MCF 10A (cell line): ENCODE measurements at regions not wholly inside any gene's neighbourhood (a gene's known extent, or its start where the extent isn't known, plus 50 kb on each side); places are given as distances from the start of the nearest gene placed in this dataset.
"Not testable (repeated sequence)": the region's sequence is repeated elsewhere in the genome, so short reads cannot be mapped to it uniquely, and the experiment has no call there.

Source experiments
- BruUV-seq: library from RNA; stranded (reverse); fragments of 400-500 nt; replicated peaks from 2 replicates; lab custom pipeline; 2021; lab: Mats Ljungman, UMichigan
- CTCF ChIA-PET: fragments of 300-600 bp; sonication (Branson Sonifier 250); formaldehyde crosslinking; extraction: SDS; loops from one replicate; lab custom pipeline; 2021; ENCODE audit warnings: antibody characterized with exemption, inconsistent platforms; lab: Yijun Ruan, JAX
- POLR2A ChIA-PET: fragments of 300-600, 350-650 bp; sonication (Branson Sonifier 250); formaldehyde crosslinking; extraction: SDS; loops from one replicate; lab custom pipeline; 2020; ENCODE audit warnings: antibody characterized with exemption, inconsistent platforms; lab: Yijun Ruan, JAX
- DNase-seq: peaks from one replicate; pipeline ENCODE4 v3.0.0-alpha.2; 2018; ENCODE audit not compliant: unreplicated experiment
- H3K27ac Mint-ChIP-seq: one replicate; pipeline ENCODE4 v1.8.0; 2022; ENCODE audit warnings: mild to moderate bottlenecking, low read depth, mixed read lengths; ENCODE audit not compliant: unreplicated experiment
- H3K27me3 Mint-ChIP-seq: one replicate; pipeline ENCODE4 v1.8.0; 2022; ENCODE audit warnings: mixed read lengths; ENCODE audit not compliant: insufficient read depth, unreplicated experiment
- H3K36me3 Mint-ChIP-seq: one replicate; pipeline ENCODE4 v1.8.0; 2022; ENCODE audit warnings: mild to moderate bottlenecking, moderate library complexity, mixed read lengths; ENCODE audit not compliant: insufficient read depth, unreplicated experiment
- H3K4me1 Mint-ChIP-seq: one replicate; pipeline ENCODE4 v1.8.0; 2022; ENCODE audit warnings: mixed read lengths; ENCODE audit not compliant: insufficient read depth, unreplicated experiment
- H3K4me3 Mint-ChIP-seq: one replicate; pipeline ENCODE4 v1.8.0; 2022; ENCODE audit warnings: mild to moderate bottlenecking, moderate library complexity, mixed read lengths; ENCODE audit not compliant: unreplicated experiment
- H3K9me3 Mint-ChIP-seq: one replicate; pipeline ENCODE4 v1.8.0; 2022; ENCODE audit warnings: mixed read lengths; ENCODE audit not compliant: unreplicated experiment
- intact Hi-C: fragments of 100-400 bp; cut with micrococcal nuclease; formaldehyde crosslinking; loops from 2 replicates; pipeline ENCODE4 v1.14.1; 2022

DNA sequence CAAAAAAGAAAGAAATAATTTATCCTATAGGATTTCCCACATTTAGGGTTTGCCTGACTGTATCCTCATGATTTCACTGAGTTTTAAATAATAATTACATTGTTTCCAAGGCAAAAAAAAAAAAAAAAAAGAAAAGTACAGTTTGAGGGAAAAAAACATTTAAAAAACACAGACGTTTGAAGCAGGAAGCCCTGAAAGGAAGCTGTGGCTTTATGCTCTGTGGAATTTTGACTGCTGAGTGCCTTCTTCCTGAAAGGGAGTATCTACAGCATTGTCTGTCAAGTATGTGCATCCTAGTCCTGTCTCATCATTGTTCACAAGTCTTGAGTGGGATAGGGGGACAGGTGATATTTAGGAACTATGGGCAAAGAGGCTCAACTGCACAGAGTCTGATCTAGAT lies 493.3 kb downstream of the RPIA start:
- H3K36me3 Mint-ChIP-seq, CTCF ChIA-PET, BruUV-seq, POLR2A ChIA-PET, intact Hi-C loops, H3K4me3 Mint-ChIP-seq, H3K4me1 Mint-ChIP-seq, DNase-seq, H3K9me3 Mint-ChIP-seq, H3K27ac Mint-ChIP-seq: not testable (repeated sequence)
- peaks cover 22% of the 10 kb centered on the region for H3K27me3 Mint-ChIP-seq

- intact Hi-C loops, DNase-seq, BruUV-seq, H3K9me3 Mint-ChIP-seq, H3K4me1 Mint-ChIP-seq, POLR2A ChIA-PET, H3K4me3 Mint-ChIP-seq, H3K36me3 Mint-ChIP-seq, H3K27ac Mint-ChIP-seq, CTCF ChIA-PET: not testable (repeated sequence)
- H3K27me3 Mint-ChIP-seq = peaks cover 41% of the 10 kb centered on the region
These were observed 504.3 kb downstream of the RPIA start for GRCh38 chr2:89195636-89196251.

DNA sequence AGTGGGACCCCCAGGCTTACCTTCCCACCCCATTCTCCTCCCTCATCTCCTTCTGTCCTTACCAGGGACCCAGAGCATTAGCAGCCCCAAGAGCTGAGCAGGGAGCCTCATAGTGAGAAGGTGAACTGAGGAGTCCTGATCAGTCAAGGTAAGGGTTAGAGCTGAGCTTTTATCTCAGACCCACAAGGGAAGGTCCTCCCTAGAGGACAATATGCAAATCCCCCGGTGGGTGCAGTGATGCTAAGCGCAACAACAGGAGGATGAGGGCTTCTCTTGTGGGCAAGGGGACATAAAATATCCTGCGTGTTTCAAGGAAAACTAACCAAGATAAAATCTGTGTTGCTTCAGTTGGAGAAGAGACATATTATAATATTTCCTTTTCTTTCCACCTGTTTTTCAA lies 505.2 kb downstream of the RPIA start:
- H3K4me1 Mint-ChIP-seq, BruUV-seq, H3K36me3 Mint-ChIP-seq, POLR2A ChIA-PET, H3K27ac Mint-ChIP-seq, CTCF ChIA-PET, H3K4me3 Mint-ChIP-seq, H3K9me3 Mint-ChIP-seq, DNase-seq, intact Hi-C loops: not testable (repeated sequence)
- H3K27me3 Mint-ChIP-seq = peaks cover 50% of the 10 kb centered on the region

DNA sequence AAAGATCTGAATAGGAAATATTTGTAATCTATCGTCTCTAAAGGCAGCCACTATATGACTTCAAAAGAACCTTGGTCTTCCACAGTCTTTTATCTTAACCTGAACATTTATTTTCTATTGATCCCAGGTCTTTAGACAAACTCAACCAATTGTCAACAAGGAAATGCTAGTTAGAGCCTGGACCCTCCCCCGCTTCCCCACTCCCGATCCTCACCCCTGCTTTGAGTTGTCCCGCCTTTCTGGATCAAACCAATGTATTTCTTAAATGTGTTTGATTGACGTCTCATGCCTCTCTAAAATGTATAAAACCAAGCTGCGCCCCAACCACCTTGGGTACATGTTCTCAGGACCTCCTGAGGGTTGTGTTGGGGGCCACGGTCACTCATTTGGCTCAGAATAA lies 506.6 kb downstream of the RPIA start:
- CTCF ChIA-PET, H3K4me1 Mint-ChIP-seq, H3K27ac Mint-ChIP-seq, H3K4me3 Mint-ChIP-seq, DNase-seq, intact Hi-C loops, BruUV-seq, H3K36me3 Mint-ChIP-seq, H3K9me3 Mint-ChIP-seq, POLR2A ChIA-PET: not testable (repeated sequence)
- H3K27me3 Mint-ChIP-seq = peaks cover 59% of the 10 kb centered on the region

GRCh38 chr2:89199453-89200246 lies 508.2 kb downstream of the RPIA start:
- H3K9me3 Mint-ChIP-seq, DNase-seq, intact Hi-C loops, POLR2A ChIA-PET, H3K4me1 Mint-ChIP-seq, BruUV-seq, H3K36me3 Mint-ChIP-seq, H3K4me3 Mint-ChIP-seq, H3K27ac Mint-ChIP-seq: not testable (repeated sequence)
- CTCF ChIA-PET = interaction anchor here (0.6 kb wide), 1 partner anchor 462 kb away, joined by 4 read pairs; no protein-coding TSS in a partner anchor
- peaks cover 59% of the 10 kb centered on the region for H3K27me3 Mint-ChIP-seq

- H3K27ac Mint-ChIP-seq, POLR2A ChIA-PET, intact Hi-C loops, H3K4me3 Mint-ChIP-seq, H3K9me3 Mint-ChIP-seq, H3K4me1 Mint-ChIP-seq, H3K36me3 Mint-ChIP-seq, BruUV-seq, DNase-seq: not testable (repeated sequence)
- CTCF ChIA-PET = interaction anchor here (0.6 kb wide), 1 partner anchor 462 kb away, joined by 4 read pairs; no protein-coding TSS in a partner anchor
- peaks cover 59% of the 10 kb centered on the region for H3K27me3 Mint-ChIP-seq
These were observed 508.7 kb downstream of the RPIA start for GRCh38 chr2:89200247-89200527.

- CTCF ChIA-PET, H3K27ac Mint-ChIP-seq, BruUV-seq, H3K4me3 Mint-ChIP-seq, DNase-seq, POLR2A ChIA-PET, intact Hi-C loops, H3K36me3 Mint-ChIP-seq, H3K9me3 Mint-ChIP-seq, H3K4me1 Mint-ChIP-seq: not testable (repeated sequence)
- peaks cover 44% of the 10 kb centered on the region for H3K27me3 Mint-ChIP-seq
These were observed 511.0 kb downstream of the RPIA start for GRCh38 chr2:89202518-89202917.
